ENCODE measurements at regions not wholly inside any gene's neighbourhood (a gene's known extent, or its start where the extent isn't known, plus 50 kb on each side); places are given as distances from the start of the nearest gene placed in this dataset.

- ATAC-seq (no peak), DNase-seq (ENCODE audit: extremely low read depth in 1 of 4, low spot score in 3 of 4) (no peak), FAIRE-seq (no peak)
- ChIA-PET POLR2A (no interaction called here), CTCF (ENCODE audit: low intra/inter-chr PET ratio) (no interaction called here)
- Histone ChIP-seq H3K9me1 (ENCODE audit: control insufficient read depth, insufficient read depth, low read length) (no peaks in the 10 kb centered on the region), H3K27me3 (ENCODE audit: control insufficient read depth in 2 of 2, insufficient read depth in 2 of 2, low read length in 2 of 2) (no peaks in the 10 kb centered on the region), H3K27ac (ENCODE audit: extremely low read depth, low read depth, low read length) (no peak overlapping the region), H3K4me3 (no peak overlapping the region), H2AFZ (ENCODE audit: low read depth, low read length) (no peak overlapping the region), H3K9ac (ENCODE audit: insufficient read depth in 1 of 2, low read depth in 2 of 2, low read length in 2 of 2) (no peak overlapping the region), H3K79me2 (ENCODE audit: control insufficient read depth, insufficient read depth, low read length) (no peaks in the 10 kb centered on the region), H3K36me3 (ENCODE audit: control insufficient read depth, insufficient read depth, low read length) (no peaks in the 10 kb centered on the region), H3K4me1 (replicated peaks in 1 of 2; ENCODE audit: control insufficient read depth in 2 of 2, insufficient read depth in 2 of 2, low read length in 2 of 2) (no peaks in the 10 kb centered on the region), H3K9me3 (replicated peaks; ENCODE audit: control insufficient read depth, insufficient read depth, low read depth, low read length) (no peaks in the 10 kb centered on the region), H4K20me1 (replicated peaks; ENCODE audit: control insufficient read depth, insufficient read depth, low read length) (no peaks in the 10 kb centered on the region), H3K4me2 (ENCODE audit: insufficient read depth, low read length) (no peak overlapping the region)
- no peak for TF ChIP-seq NFIX (CRISPR knock-in tag; IDR thresholded peaks at IDR 0.05; ENCODE audit: low read depth)
- no peak for TF ChIP-seq THRAP3 (IDR thresholded peaks at IDR 0.05; ENCODE audit: borderline replicate concordance)
- no peak for TF ChIP-seq TFAM (CRISPR knock-in tag; conservative IDR thresholded peaks at IDR 0.05)
- no peak for TF ChIP-seq GTF3C2 (IDR thresholded peaks at IDR 0.05; ENCODE audit: borderline replicate concordance, extremely low read depth, insufficient read length)
- no peak for TF ChIP-seq BRCA1 (IDR thresholded peaks at IDR 0.05)
- TF ChIP-seq BRCA1 (CRISPR knock-in tag; IDR thresholded peaks at IDR 0.05), result no peak
- no peak for TF ChIP-seq ATF3 (IDR thresholded peaks at IDR 0.05)
- no peak for TF ChIP-seq ATF3 (CRISPR knock-in tag; conservative IDR thresholded peaks at IDR 0.05)
- no peak for TF ChIP-seq NONO (IDR thresholded peaks at IDR 0.05; ENCODE audit: low read depth in 2 of 2, low read length in 1 of 2)
- TF ChIP-seq ZNF785 (CRISPR knock-in tag; IDR thresholded peaks at IDR 0.05), result no peak
- no peak for TF ChIP-seq ZC3H4 (CRISPR knock-in tag; IDR thresholded peaks at IDR 0.05; ENCODE audit: borderline replicate concordance)
- TF ChIP-seq RNF219 (CRISPR knock-in tag; IDR thresholded peaks at IDR 0.05), result no peak
- in situ Hi-C loops (cut with MboI) (no loop called here), intact Hi-C loops (cut with micrococcal nuclease) (no loop called here)
- BruUV-seq (replicated peaks), result no TSS peak
Observed at GRCh38 chr11:92424281-92424680, 199.7 kb downstream of the FAT3 start.

Measured in K562 (cell line).